Caco-2 (cell line): ENCODE measurements at regions not wholly inside any gene's neighbourhood (a gene's known extent, or its start where the extent isn't known, plus 50 kb on each side); places are given as distances from the start of the nearest gene placed in this dataset.
"Not testable (repeated sequence)": the region's sequence is repeated elsewhere in the genome, so short reads cannot be mapped to it uniquely, and the experiment has no call there.

Experiments used
- BruUV-seq: library from RNA; stranded (reverse); fragments of 400-500 nt; replicated peaks from 2 replicates; lab custom pipeline; 2021; lab: Mats Ljungman, UMichigan
- CTCF ChIA-PET: fragments of 300-600 bp; sonication (Branson Sonifier 250); formaldehyde crosslinking; loops from one replicate; lab custom pipeline; 2022; ENCODE audit warnings: antibody characterized with exemption; lab: Charles Lee
- POLR2A ChIA-PET: fragments of 300-600 bp; sonication (Branson Sonifier 250); formaldehyde crosslinking; loops from one replicate; lab custom pipeline; 2022; ENCODE audit warnings: antibody characterized with exemption; lab: Charles Lee
- DNase-seq, 2 experiments: peaks; one replicate each; pipeline versions ENCODE4 v3.0.0 to v3.0.0-alpha.2; 2020 to 2022
- H3K27me3 ChIP-seq: replicated peaks from 2 replicates; pipeline ENCODE4 v1.6.0; 2011; ENCODE audit warnings: low read length; ENCODE audit not compliant: control insufficient read depth, insufficient read depth
- H3K36me3 ChIP-seq: 2 replicates; pipeline ENCODE4 v1.5.1; 2011; ENCODE audit warnings: low read length; ENCODE audit not compliant: control insufficient read depth, insufficient read depth
- H3K4me1 ChIP-seq: fragments of 250-450 bp; sonication (Bioruptor Pico); 2 replicates; pipeline ENCODE4 v1.5.1; 2020; ENCODE audit warnings: mild to moderate bottlenecking
- H3K4me3 ChIP-seq: 2 replicates; pipeline ENCODE4 v1.5.1; 2011; ENCODE audit warnings: low read depth, mild to moderate bottlenecking, control low read depth, low read length
- H3K9me3 ChIP-seq: fragments of 250-450 bp; sonication (Bioruptor Pico); 2 replicates; pipeline ENCODE4 v1.5.1; 2020; ENCODE audit warnings: mild to moderate bottlenecking, moderate library complexity
- H3K27ac Mint-ChIP-seq: one replicate; pipeline ENCODE4 v1.8.0; 2022; ENCODE audit warnings: mixed read lengths; ENCODE audit not compliant: unreplicated experiment
- H3K27me3 Mint-ChIP-seq: one replicate; pipeline ENCODE4 v1.8.0; 2022; ENCODE audit warnings: mixed read lengths; ENCODE audit not compliant: insufficient read depth, unreplicated experiment
- H3K36me3 Mint-ChIP-seq: one replicate; pipeline ENCODE4 v1.8.0; 2022; ENCODE audit warnings: mild to moderate bottlenecking, mixed read lengths; ENCODE audit not compliant: insufficient read depth, unreplicated experiment
- H3K4me1 Mint-ChIP-seq: one replicate; pipeline ENCODE4 v1.8.0; 2022; ENCODE audit warnings: low read depth, mixed read lengths; ENCODE audit not compliant: unreplicated experiment
- H3K4me3 Mint-ChIP-seq: one replicate; pipeline ENCODE4 v1.8.0; 2022; ENCODE audit warnings: mild to moderate bottlenecking, moderate library complexity, mixed read lengths; ENCODE audit not compliant: unreplicated experiment
- H3K9me3 Mint-ChIP-seq: one replicate; pipeline ENCODE4 v1.8.0; 2022; ENCODE audit warnings: mixed read lengths; ENCODE audit not compliant: unreplicated experiment
- CTCF ChIP-seq, 2 experiments: fragments of 200-600 bp in 1 of 2; IDR thresholded peaks; 1 replicate in 1 of 2; 2 replicates in 1 of 2; pipeline versions ENCODE4 v1.5.1 to v1.8.0; 2011 to 2022; ENCODE audit warnings: antibody characterized with exemption in 1 of 2, control low read depth in 1 of 2, inconsistent platforms in 1 of 2, low read depth in 1 of 2, low read length in 1 of 2, mild to moderate bottlenecking in 1 of 2, moderate library complexity in 1 of 2; ENCODE audit not compliant: insufficient read depth in 1 of 2, severe bottlenecking in 1 of 2, unreplicated experiment in 1 of 2
- intact Hi-C: fragments of 100-400 bp; cut with micrococcal nuclease; formaldehyde crosslinking; loops from one replicate; pipeline ENCODE4 v1.10.0; 2022; ENCODE audit not compliant: unreplicated experiment

DNA sequence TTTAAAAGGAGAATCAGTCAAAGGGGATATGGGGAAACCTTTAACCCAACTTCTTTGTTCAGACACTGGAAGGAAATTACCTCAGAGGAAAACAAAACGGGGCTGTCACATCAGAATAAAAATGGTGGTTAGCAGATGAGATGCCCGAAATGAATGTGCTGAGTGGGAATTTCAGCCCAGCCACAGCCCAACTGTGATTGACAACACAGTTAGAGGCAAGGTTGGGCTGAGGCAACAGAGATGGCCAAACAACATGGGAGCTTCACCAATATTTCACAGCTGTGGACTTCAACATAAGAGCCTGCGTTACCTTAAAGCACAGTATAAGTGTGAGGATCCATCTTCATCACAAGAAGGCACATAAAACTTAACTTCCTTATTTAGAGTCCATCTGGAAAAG lies 133.5 kb upstream of the PTPRZ1 start:
- Mint-ChIP-seq H3K36me3 (no peaks in the 10 kb centered on the region), H3K4me1 (no peaks in the 10 kb centered on the region), H3K9me3 (no peaks in the 10 kb centered on the region), H3K27me3 (peaks cover 3% of the 10 kb centered on the region), H3K4me3 (no peak overlapping the region), H3K27ac (no peak overlapping the region)
- Histone ChIP-seq H3K4me1 (no peaks in the 10 kb centered on the region), H3K27me3 (no peaks in the 10 kb centered on the region), H3K9me3 (no peaks in the 10 kb centered on the region), H3K36me3 (no peaks in the 10 kb centered on the region), H3K4me3 (no peak overlapping the region)
- no peak for DNase-seq
- ChIA-PET POLR2A (no interaction called here), CTCF (interaction anchor here (1.6 kb wide), 1 partner anchor 255 kb away, joined by 6 read pairs; no protein-coding TSS in a partner anchor)
- intact Hi-C loops: no loop called here
- TF ChIP-seq CTCF (IDR thresholded peaks at IDR 0.05; ENCODE audit: insufficient read depth in 1 of 2, low read depth in 1 of 2, low read length in 1 of 2, severe bottlenecking in 1 of 2, unreplicated experiment in 1 of 2): no peak
- no TSS peak for BruUV-seq

- Mint-ChIP-seq H3K9me3 (peaks cover 30% of the 10 kb centered on the region), H3K27me3 (no peaks in the 10 kb centered on the region), H3K36me3 (no peaks in the 10 kb centered on the region), H3K4me3 (no peak overlapping the region), H3K27ac (no peak overlapping the region), H3K4me1 (no peaks in the 10 kb centered on the region)
- DNase-seq: no peak
- H3K4me1 ChIP-seq: no peaks in the 10 kb centered on the region
- no peaks in the 10 kb centered on the region for H3K36me3 ChIP-seq
- CTCF ChIA-PET: no interaction called here
- H3K4me3 ChIP-seq: no peak overlapping the region
- peaks cover 17% of the 10 kb centered on the region for H3K9me3 ChIP-seq
- BruUV-seq: no TSS peak
- intact Hi-C loops: no loop called here
- no peak for TF ChIP-seq CTCF (IDR thresholded peaks at IDR 0.05; ENCODE audit: insufficient read depth in 1 of 2, low read depth in 1 of 2, low read length in 1 of 2, severe bottlenecking in 1 of 2, unreplicated experiment in 1 of 2)
- POLR2A ChIA-PET: no interaction called here
- no peaks in the 10 kb centered on the region for H3K27me3 ChIP-seq
Observed at GRCh38 chr7:121730869-121731268, 142.1 kb upstream of the PTPRZ1 start.

DNA sequence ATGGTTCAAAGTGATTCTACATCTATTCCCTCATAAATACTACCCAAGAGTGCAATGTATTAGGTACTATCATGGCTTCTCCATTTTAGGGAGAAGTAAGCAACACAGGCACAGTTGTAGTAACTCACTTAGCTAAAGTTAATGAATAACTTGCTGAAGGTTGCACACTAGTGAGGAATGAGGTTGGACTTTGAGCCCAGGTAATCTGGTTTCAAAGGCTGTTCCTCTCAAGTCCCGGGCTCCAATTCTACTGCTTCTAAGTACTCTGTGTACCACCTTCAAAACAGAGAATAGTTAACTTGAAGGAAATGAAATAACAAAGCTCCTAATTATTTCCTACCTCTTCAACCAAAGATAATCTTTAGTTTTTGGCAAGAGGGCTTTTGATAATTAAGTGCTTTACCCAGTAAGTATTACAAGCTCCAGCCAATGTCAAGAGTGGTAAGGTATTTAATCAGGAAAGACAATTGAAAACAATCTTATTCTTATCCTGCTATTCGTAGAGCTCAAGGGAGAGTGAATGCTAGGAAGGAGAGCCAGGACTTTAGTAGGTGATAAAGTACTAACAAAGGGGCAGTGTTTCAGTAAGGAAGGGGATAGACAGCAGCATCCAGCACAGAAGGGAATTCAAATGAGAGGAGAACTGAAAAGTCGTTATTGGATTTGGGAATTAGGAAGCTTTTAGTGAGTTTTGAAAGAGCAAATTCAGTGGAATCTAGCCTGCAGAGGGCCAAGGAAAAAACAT lies 158.2 kb upstream of the PTPRZ1 start:
- Mint-ChIP-seq H3K27ac (peak overlapping the region; percentile 63), H3K4me3 (peak overlapping the region; percentile 50)

DNA sequence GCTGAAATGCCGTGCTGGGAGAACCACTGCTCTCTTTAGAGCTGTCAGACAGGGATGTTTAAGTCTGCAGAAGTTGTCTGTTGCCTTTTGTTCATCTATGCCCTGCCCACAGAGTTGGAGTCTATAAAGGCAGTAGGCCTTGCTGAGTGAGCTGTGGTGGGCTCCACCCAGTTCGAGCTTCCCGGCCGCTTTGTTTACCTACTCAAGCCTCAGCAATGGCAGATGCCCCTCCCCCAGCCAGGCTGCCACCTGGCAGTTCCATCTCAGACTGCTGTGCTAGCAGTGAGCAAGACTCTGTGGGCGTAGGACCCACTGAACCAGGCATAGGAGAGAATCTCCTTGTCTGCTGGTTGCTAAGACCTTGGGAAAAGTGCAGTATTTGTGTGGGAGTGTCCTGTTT lies 160.0 kb upstream of the PTPRZ1 start:
- H3K9me3 ChIP-seq, H3K4me3 ChIP-seq, H3K9me3 Mint-ChIP-seq, H3K27me3 ChIP-seq, H3K27ac Mint-ChIP-seq, DNase-seq, H3K36me3 Mint-ChIP-seq, POLR2A ChIA-PET, H3K27me3 Mint-ChIP-seq, H3K4me3 Mint-ChIP-seq, BruUV-seq, H3K36me3 ChIP-seq, CTCF ChIA-PET: not testable (repeated sequence)
- peaks cover 11% of the 10 kb centered on the region for H3K4me1 Mint-ChIP-seq
- intact Hi-C loops: loop anchor here (10.0 kb wide), 1 partner anchor 288 kb away; no protein-coding TSS in a partner anchor
- peaks cover 36% of the 10 kb centered on the region for H3K4me1 ChIP-seq

More for the DNA sequence above, 158.2 kb upstream of the PTPRZ1 start:
- no TSS peak for BruUV-seq
- POLR2A ChIA-PET: interaction anchor here (0.9 kb wide), 1 partner anchor 276 kb away, joined by 3 read pairs; no protein-coding TSS in a partner anchor
- Histone ChIP-seq H3K4me1 (peaks cover 44% of the 10 kb centered on the region), H3K36me3 (no peaks in the 10 kb centered on the region), H3K9me3 (no peaks in the 10 kb centered on the region), H3K27me3 (no peaks in the 10 kb centered on the region), H3K4me3 (peak overlapping the region; percentile 5; the same call in 1 of the 2 replicates)
- intact Hi-C loops: loop anchor here (2.0 to 10.0 kb wide), 2 partner anchors 38 to 290 kb away; no protein-coding TSS in a partner anchor
- H3K9me3 Mint-ChIP-seq: peaks cover 19% of the 10 kb centered on the region
- H3K36me3 Mint-ChIP-seq: no peaks in the 10 kb centered on the region
- H3K4me1 Mint-ChIP-seq: peaks cover 18% of the 10 kb centered on the region
- no peaks in the 10 kb centered on the region for H3K27me3 Mint-ChIP-seq
- CTCF ChIA-PET: interaction anchor here (1.1 kb wide), 1 partner anchor 280 kb away, joined by 7 read pairs; no protein-coding TSS in a partner anchor
- no peak for TF ChIP-seq CTCF (IDR thresholded peaks at IDR 0.05; ENCODE audit: insufficient read depth in 1 of 2, low read depth in 1 of 2, low read length in 1 of 2, severe bottlenecking in 1 of 2, unreplicated experiment in 1 of 2)
- peak; percentile 74 to 79 for DNase-seq
